ENCODE measurements at regions not wholly inside any gene's neighbourhood (a gene's known extent, or its start where the extent isn't known, plus 50 kb on each side); places are given as distances from the start of the nearest gene placed in this dataset.

- TF ChIP-seq, protein P1, sequence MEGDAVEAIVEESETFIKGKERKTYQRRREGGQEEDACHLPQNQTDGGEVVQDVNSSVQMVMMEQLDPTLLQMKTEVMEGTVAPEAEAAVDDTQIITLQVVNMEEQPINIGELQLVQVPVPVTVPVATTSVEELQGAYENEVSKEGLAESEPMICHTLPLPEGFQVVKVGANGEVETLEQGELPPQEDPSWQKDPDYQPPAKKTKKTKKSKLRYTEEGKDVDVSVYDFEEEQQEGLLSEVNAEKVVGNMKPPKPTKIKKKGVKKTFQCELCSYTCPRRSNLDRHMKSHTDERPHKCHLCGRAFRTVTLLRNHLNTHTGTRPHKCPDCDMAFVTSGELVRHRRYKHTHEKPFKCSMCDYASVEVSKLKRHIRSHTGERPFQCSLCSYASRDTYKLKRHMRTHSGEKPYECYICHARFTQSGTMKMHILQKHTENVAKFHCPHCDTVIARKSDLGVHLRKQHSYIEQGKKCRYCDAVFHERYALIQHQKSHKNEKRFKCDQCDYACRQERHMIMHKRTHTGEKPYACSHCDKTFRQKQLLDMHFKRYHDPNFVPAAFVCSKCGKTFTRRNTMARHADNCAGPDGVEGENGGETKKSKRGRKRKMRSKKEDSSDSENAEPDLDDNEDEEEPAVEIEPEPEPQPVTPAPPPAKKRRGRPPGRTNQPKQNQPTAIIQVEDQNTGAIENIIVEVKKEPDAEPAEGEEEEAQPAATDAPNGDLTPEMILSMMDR (conservative IDR thresholded peaks at IDR 0.05), result no peak
- H3K27ac ChIP-seq, result no peak overlapping the region
These were observed 255.5 kb upstream of the CXCL12 start for GRCh38 chr10:44640429-44640828.

GRCh38 chr10:44647473-44647872 lies 262.6 kb upstream of the CXCL12 start:
- no peak overlapping the region for H3K27ac ChIP-seq
- TF ChIP-seq, protein P1 (conservative IDR thresholded peaks at IDR 0.05), result no peak

GRCh38 chr10:44647877-44648542 lies 263.1 kb upstream of the CXCL12 start:
- H3K27ac ChIP-seq, result no peak overlapping the region
- TF ChIP-seq, protein P1 (conservative IDR thresholded peaks at IDR 0.05), result no peak

DNA sequence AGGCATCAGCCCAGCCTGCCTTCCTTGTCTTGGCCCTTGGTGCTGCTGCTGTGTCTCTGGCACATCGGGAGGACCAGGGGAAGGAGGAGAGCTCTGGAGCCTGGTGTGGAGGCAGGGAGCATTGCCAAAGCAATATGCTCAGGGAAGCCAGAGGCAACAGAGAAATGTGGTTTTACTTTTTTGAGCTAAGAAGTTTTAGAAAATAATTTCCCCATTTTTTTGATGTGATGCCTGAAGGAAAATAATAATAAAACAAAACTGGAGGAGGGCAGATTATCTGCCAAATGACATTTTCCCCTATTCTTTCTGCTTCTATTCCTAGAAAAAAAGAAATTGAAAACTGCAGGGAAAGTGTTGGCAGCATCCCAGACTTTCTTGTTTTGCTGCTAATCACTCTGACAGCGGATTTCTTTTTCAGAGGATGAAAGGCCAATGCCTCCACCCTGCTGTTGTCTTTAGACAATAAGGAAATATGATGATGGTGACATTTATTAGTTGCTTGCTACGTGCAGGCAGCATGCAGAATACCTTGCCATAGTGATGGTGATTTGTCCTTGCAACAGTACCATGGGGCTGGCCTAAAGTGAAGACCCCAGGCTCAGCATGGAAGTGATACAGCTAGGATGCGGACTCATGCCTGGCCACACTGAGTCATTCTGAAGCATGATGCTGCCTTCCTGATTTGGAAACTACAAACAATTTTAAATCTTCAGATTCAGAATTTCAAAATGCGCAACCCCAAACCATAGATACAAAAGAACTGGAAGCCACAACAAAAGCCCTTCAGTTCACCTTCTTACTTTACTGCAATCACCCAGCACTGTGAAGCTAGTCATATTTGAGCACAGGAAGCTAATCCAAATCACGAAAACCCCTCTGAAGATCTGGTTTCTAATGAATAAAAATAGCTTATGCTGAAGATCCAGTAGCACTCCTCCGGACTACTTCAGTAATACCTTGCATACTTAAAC lies 260.2 kb upstream of the TMEM72 start:
- no peak overlapping the region for H3K27ac ChIP-seq
- TF ChIP-seq, protein P1 (conservative IDR thresholded peaks at IDR 0.05), result no peak

- TF ChIP-seq, protein P1 (conservative IDR thresholded peaks at IDR 0.05), result no peak
- no peak overlapping the region for H3K27ac ChIP-seq
These were observed 259.3 kb upstream of the TMEM72 start for GRCh38 chr10:44651834-44652233.

GRCh38 chr10:44659320-44659719 lies 251.8 kb upstream of the TMEM72 start:
- TF ChIP-seq, protein P1 (conservative IDR thresholded peaks at IDR 0.05), result no peak
- no peak overlapping the region for H3K27ac ChIP-seq

DNA sequence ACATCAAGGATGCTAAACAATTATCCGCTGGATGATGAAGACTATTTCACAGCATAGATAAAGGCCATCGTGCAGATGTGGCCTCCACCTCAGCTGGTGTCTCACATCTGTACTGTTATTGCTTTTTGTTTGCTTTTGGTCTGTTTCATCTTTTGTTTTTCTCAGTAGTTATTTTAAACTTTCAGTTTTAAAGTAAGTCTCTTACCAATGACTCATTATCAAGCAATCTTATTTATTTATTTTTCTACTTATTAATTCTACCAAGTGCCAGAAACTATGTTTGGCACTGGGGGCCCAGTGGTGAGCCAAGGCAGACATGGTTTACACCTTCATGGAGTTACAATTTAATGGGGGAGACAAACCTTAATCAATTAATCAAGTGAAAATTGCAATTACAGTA lies 250.9 kb upstream of the TMEM72 start:
- H3K27ac ChIP-seq, result no peak overlapping the region
- TF ChIP-seq, protein P1 (conservative IDR thresholded peaks at IDR 0.05), result no peak
